ENCODE measurements at regions not wholly inside any gene's neighbourhood (a gene's known extent, or its start where the extent isn't known, plus 50 kb on each side); places are given as distances from the start of the nearest gene placed in this dataset.

- no peak for TF ChIP-seq JUND (IDR thresholded peaks at IDR 0.05)
- Histone ChIP-seq H3K4me1 (ENCODE audit: control insufficient read depth in 1 of 2, insufficient read depth in 2 of 2, low read length in 2 of 2) (no peaks in the 10 kb centered on the region), H3K9ac (ENCODE audit: low read length) (no peak overlapping the region), H3K36me3 (ENCODE audit: control insufficient read depth in 1 of 2, insufficient read depth in 2 of 2, low read length in 2 of 2) (no peaks in the 10 kb centered on the region), H3K9me2 (ENCODE audit: insufficient read depth) (no peaks in the 10 kb centered on the region), H2AFZ (ENCODE audit: low read depth, low read length, poor library complexity, severe bottlenecking) (no peak overlapping the region), H3K27ac (ENCODE audit: low read depth, low read length) (no peak overlapping the region), H3K9me3 (ENCODE audit: control insufficient read depth in 1 of 2, insufficient read depth in 1 of 2, low read depth in 1 of 2, low read length in 2 of 2) (peaks cover 11 to 19% of the 10 kb centered on the region in 2 experiments; a peak in 3 of 4 replicates), H3K4me2 (ENCODE audit: low read length) (no peak overlapping the region), H3K79me2 (ENCODE audit: insufficient read depth, low read length) (no peaks in the 10 kb centered on the region), H3K4me3 (replicated peaks in 1 of 2; ENCODE audit: low read depth in 1 of 2, low read length in 2 of 2) (no peak overlapping the region), H4K20me1 (ENCODE audit: insufficient read depth) (no peaks in the 10 kb centered on the region), H3K27me3 (ENCODE audit: insufficient read depth, low read length) (no peaks in the 10 kb centered on the region)
- ChIA-PET POLR2A (no interaction called here), RAD21 (ENCODE audit: low non-redundant PET in 1 of 2, low total read pairs in 2 of 2, uncharacterized antibody in 2 of 2, unreplicated experiment in 2 of 2) (no interaction called here), CTCF (no interaction called here)
- DNase-seq (ENCODE audit: low read depth, low spot score) = no peak
- no TSS peak for BruUV-seq (replicated peaks)
- no peak for ATAC-seq
- intact Hi-C loops (cut with micrococcal nuclease) = no loop called here
These were observed 73.5 kb upstream of the VASH1 start for GRCh38 chr14:76687611-76688382.

DNA sequence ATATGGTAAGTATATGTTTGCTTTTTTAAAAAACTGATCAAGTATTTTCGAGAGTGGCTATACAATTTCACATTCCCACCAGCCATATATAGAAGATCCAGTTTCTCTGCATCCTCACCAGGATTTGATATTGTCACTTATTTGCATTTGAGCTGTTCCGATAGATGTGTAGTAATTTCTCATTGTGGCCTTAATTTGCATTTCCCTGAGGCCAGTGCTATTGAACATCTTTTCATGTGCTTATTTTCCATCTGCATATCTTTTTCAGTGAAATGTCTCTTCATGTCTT, 72.9 kb upstream of the VASH1 start:
- peaks cover 9 to 14% of the 10 kb centered on the region in 2 experiments; a peak in 2 of 4 replicates for H3K9me3 ChIP-seq (ENCODE audit: control insufficient read depth in 1 of 2, insufficient read depth in 1 of 2, low read depth in 1 of 2, low read length in 2 of 2)
- POLR2A ChIA-PET = no interaction called here
- no peak overlapping the region for H3K4me2 ChIP-seq (ENCODE audit: low read length)
- no peak overlapping the region for H3K27ac ChIP-seq (ENCODE audit: low read depth, low read length)
- H3K9me2 ChIP-seq (ENCODE audit: insufficient read depth) = no peaks in the 10 kb centered on the region
- H3K4me1 ChIP-seq (ENCODE audit: control insufficient read depth in 1 of 2, insufficient read depth in 2 of 2, low read length in 2 of 2) = no peaks in the 10 kb centered on the region
- TF ChIP-seq YY1 (IDR thresholded peaks at IDR 0.05; ENCODE audit: extremely low read depth, insufficient replicate concordance, low read depth, low read length) = no peak
- no peak overlapping the region for H3K4me3 ChIP-seq (replicated peaks in 1 of 2; ENCODE audit: low read depth in 1 of 2, low read length in 2 of 2)
- H4K20me1 ChIP-seq (ENCODE audit: insufficient read depth) = no peaks in the 10 kb centered on the region
- ATAC-seq (no peak), DNase-seq (ENCODE audit: low read depth, low spot score) (no peak)
- CTCF ChIA-PET = no interaction called here
- no peaks in the 10 kb centered on the region for H3K79me2 ChIP-seq (ENCODE audit: insufficient read depth, low read length)
- RAD21 ChIA-PET (ENCODE audit: low non-redundant PET in 1 of 2, low total read pairs in 2 of 2, uncharacterized antibody in 2 of 2, unreplicated experiment in 2 of 2) = no interaction called here
- intact Hi-C loops (cut with micrococcal nuclease) = no loop called here
- H3K36me3 ChIP-seq (ENCODE audit: control insufficient read depth in 1 of 2, insufficient read depth in 2 of 2, low read length in 2 of 2) = no peaks in the 10 kb centered on the region
- H3K27me3 ChIP-seq (ENCODE audit: insufficient read depth, low read length) = no peaks in the 10 kb centered on the region
- BruUV-seq (replicated peaks) = no TSS peak
- no peak overlapping the region for H3K9ac ChIP-seq (ENCODE audit: low read length)
- no peak overlapping the region for H2AFZ ChIP-seq (ENCODE audit: low read depth, low read length, poor library complexity, severe bottlenecking)
